ENCODE measurements at regions not wholly inside any gene's neighbourhood (a gene's known extent, or its start where the extent isn't known, plus 50 kb on each side); places are given as distances from the start of the nearest gene placed in this dataset.

- no peak overlapping the region for H3K9ac ChIP-seq
- peaks cover 4 to 28% (median 25%) of the 10 kb centered on the region in 11 experiments; a peak in 19 of 22 replicates for H3K9me3 ChIP-seq (replicated peaks in 1 of 11)
- H3K36me3 ChIP-seq: no peaks in the 10 kb centered on the region; a peak in 1 of 22 replicates
- H3K27ac ChIP-seq: no peak overlapping the region
- TF ChIP-seq Cebpa-rat (IDR thresholded peaks at IDR 0.05): no peak
- H3K4me1 ChIP-seq: peaks cover 0 to 32% (median 5%) of the 10 kb centered on the region in 10 experiments; a peak in 10 of 20 replicates
- no peak overlapping the region for H3K4me3 ChIP-seq
- no peaks in the 10 kb centered on the region for H4K20me1 ChIP-seq
- no peaks in the 10 kb centered on the region for H3K27me3 ChIP-seq
- H3K4me2 ChIP-seq: no peak overlapping the region
These were observed 92.7 kb downstream of the TOMM20 start for GRCh38 chr1:235035928-235036327.

- peaks cover 0 to 20% (median 0%) of the 10 kb centered on the region in 10 experiments; a peak in 4 of 20 replicates for H3K4me1 ChIP-seq
- H3K9ac ChIP-seq: no peak overlapping the region
- no peak for TF ChIP-seq Cebpa-rat (IDR thresholded peaks at IDR 0.05)
These were observed 97.6 kb downstream of the TOMM20 start for GRCh38 chr1:235030919-235031596.

DNA sequence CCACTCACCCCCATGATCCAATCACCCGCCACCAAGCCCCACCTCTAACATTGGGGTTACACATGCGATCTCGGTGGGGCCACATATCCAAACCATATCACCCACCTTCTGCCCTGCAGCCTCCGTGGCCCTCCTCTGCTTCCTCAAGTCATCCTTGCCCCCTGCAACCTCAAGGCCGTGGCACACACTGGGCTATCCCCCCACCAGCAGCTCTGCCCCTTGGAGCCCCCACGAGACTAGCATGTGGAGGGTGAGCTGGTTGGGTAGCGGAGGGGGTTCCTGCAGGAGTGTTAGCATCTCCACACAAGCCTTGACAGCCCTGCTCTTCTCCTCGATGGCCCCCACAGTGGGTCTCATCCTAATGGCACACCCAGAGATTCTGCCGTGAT lies 100.8 kb downstream of the TOMM20 start:
- H4K20me1 ChIP-seq: no peaks in the 10 kb centered on the region
- H3K27me3 ChIP-seq: no peaks in the 10 kb centered on the region
- TF ChIP-seq Cebpa-rat (IDR thresholded peaks at IDR 0.05): no peak
- no peak overlapping the region for H3K4me2 ChIP-seq
- H3K27ac ChIP-seq: no peak overlapping the region
- no peaks in the 10 kb centered on the region for H3K36me3 ChIP-seq
- H3K9ac ChIP-seq: no peak overlapping the region
- H3K4me1 ChIP-seq: peaks cover 19 to 31% (median 28%) of the 10 kb centered on the region in 10 experiments
- H3K9me3 ChIP-seq (replicated peaks in 1 of 11): peaks cover 5 to 21% (median 10%) of the 10 kb centered on the region in 11 experiments; a peak in 14 of 22 replicates
- H3K4me3 ChIP-seq: no peak overlapping the region

More at GRCh38 chr1:235030919-235031596, 97.6 kb downstream of the TOMM20 start:
- no peaks in the 10 kb centered on the region for H4K20me1 ChIP-seq
- H3K27me3 ChIP-seq: no peaks in the 10 kb centered on the region
- no peaks in the 10 kb centered on the region for H3K36me3 ChIP-seq
- H3K4me2 ChIP-seq: no peak overlapping the region
- no peak overlapping the region for H3K4me3 ChIP-seq
- no peak overlapping the region for H3K27ac ChIP-seq
- H3K9me3 ChIP-seq (replicated peaks in 1 of 11): peaks cover 5 to 21% (median 10%) of the 10 kb centered on the region in 11 experiments; a peak in 14 of 22 replicates

DNA sequence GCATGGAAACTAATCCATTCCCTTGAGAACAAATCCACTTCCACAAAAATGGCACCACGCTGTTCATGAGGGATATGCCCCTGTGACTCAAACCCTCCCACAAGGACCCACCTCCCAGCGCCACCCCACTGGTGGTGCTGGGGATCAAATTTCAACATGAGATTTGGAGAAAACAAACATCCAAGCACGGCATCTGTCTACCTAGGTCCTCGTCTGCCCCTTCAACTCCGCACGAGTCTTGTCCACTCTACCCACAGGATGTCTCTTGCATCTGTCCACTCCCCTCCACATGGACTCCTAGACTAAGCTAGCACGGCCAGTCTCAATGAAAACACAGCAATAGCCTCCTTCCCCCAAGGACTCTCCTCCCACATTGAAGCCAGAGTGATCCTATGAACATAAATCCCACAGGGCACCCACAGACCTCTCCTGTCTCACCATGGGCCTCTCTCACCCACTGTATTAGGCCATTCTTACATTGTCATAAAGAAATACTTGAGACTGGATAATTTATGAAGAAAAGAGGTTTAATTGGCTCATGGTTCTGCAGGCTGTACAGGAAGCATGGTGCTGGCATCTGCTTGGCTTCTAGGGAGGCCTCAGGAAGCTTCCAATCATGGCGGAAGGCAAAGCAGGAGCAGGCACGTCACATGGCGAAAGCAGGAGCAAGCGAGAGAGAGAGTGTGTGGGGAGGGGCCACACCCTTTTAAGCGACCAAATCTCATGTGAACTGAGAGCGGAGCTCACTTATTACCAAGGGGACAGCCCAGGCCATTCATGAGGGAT lies 101.4 kb downstream of the TOMM20 start:
- Histone ChIP-seq H3K4me2 (no peak overlapping the region), H4K20me1 (no peaks in the 10 kb centered on the region), H3K4me3 (no peak overlapping the region), H3K4me1 (peaks cover 25 to 37% (median 34%) of the 10 kb centered on the region in 10 experiments), H3K36me3 (no peaks in the 10 kb centered on the region), H3K27ac (no peak overlapping the region), H3K9me3 (replicated peaks in 1 of 11) (peaks cover 5 to 21% (median 10%) of the 10 kb centered on the region in 11 experiments; a peak in 14 of 22 replicates), H3K9ac (no peak overlapping the region), H3K27me3 (no peaks in the 10 kb centered on the region)
- no peak for TF ChIP-seq Cebpa-rat (IDR thresholded peaks at IDR 0.05)

GRCh38 chr1:235025422-235025984 lies 103.1 kb downstream of the TOMM20 start:
- H3K9me3 ChIP-seq (replicated peaks in 1 of 11): peaks cover 5 to 21% (median 10%) of the 10 kb centered on the region in 11 experiments; a peak in 14 of 22 replicates
- no peaks in the 10 kb centered on the region for H3K36me3 ChIP-seq
- H3K9ac ChIP-seq: peak overlapping the region in 4 of 11 experiments; percentile 14 to 54 (median 35); a peak in 6 of 22 replicates
- no peak for TF ChIP-seq Cebpa-rat (IDR thresholded peaks at IDR 0.05)
- H4K20me1 ChIP-seq: no peaks in the 10 kb centered on the region
- peak overlapping the region; percentile 3 to 75 (median 67); a peak in 19 of 22 replicates for H3K4me2 ChIP-seq
- peaks cover 32 to 42% (median 40%) of the 10 kb centered on the region in 10 experiments for H3K4me1 ChIP-seq
- H3K27ac ChIP-seq: peak overlapping the region in 7 of 11 experiments; percentile 6 to 68 (median 56); a peak in 9 of 22 replicates
- H3K4me3 ChIP-seq: no peak overlapping the region
- H3K27me3 ChIP-seq: no peaks in the 10 kb centered on the region

DNA sequence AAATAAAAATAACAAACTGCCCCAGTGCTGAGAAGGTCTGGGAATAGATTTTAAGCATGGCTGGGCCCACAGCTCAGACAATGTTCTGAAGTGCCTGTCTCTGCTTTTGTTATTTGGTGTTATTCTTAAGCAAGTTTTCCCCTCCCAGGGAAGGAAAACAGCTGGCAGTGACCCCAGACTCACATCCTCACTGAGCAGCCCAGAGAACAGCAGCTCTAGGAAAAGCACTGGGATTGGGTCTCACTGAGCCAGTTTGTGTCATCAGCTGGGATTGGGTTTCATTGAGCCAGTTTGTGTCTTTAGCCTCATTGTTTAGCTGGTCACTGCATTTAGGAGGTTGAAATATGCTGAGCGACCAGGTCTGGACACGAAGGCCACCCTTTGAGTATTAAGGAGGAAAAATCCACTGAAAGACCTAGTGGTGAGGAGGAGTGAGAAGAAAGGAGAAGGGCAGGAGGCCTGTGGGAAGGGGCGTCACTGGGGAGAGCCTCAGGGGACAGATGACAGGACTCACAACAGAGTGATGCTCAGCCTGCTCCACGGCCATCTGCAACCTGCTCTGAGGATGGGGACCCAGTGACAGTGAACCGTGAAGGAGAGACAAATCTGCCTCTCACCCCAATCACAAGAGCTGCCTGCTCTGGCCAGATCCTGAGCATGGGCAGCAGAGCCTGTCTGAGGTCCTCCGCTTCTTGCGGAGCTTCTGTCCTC lies 103.8 kb downstream of the TOMM20 start:
- no peaks in the 10 kb centered on the region for H3K36me3 ChIP-seq
- no peak overlapping the region for H3K4me3 ChIP-seq
- H3K4me2 ChIP-seq: peak overlapping the region; percentile 12 to 75 (median 67); a peak in 20 of 22 replicates
- H3K4me1 ChIP-seq: peaks cover 32 to 42% (median 40%) of the 10 kb centered on the region in 10 experiments
- H4K20me1 ChIP-seq: no peaks in the 10 kb centered on the region
- peak overlapping the region in 7 of 11 experiments; percentile 6 to 68 (median 56); a peak in 9 of 22 replicates for H3K27ac ChIP-seq
- peaks cover 5 to 21% (median 10%) of the 10 kb centered on the region in 11 experiments; a peak in 14 of 22 replicates for H3K9me3 ChIP-seq (replicated peaks in 1 of 11)
- no peaks in the 10 kb centered on the region for H3K27me3 ChIP-seq
- no peak for TF ChIP-seq Cebpa-rat (IDR thresholded peaks at IDR 0.05)
- peak overlapping the region in 4 of 11 experiments; percentile 28 to 54 (median 42); a peak in 7 of 22 replicates for H3K9ac ChIP-seq

DNA sequence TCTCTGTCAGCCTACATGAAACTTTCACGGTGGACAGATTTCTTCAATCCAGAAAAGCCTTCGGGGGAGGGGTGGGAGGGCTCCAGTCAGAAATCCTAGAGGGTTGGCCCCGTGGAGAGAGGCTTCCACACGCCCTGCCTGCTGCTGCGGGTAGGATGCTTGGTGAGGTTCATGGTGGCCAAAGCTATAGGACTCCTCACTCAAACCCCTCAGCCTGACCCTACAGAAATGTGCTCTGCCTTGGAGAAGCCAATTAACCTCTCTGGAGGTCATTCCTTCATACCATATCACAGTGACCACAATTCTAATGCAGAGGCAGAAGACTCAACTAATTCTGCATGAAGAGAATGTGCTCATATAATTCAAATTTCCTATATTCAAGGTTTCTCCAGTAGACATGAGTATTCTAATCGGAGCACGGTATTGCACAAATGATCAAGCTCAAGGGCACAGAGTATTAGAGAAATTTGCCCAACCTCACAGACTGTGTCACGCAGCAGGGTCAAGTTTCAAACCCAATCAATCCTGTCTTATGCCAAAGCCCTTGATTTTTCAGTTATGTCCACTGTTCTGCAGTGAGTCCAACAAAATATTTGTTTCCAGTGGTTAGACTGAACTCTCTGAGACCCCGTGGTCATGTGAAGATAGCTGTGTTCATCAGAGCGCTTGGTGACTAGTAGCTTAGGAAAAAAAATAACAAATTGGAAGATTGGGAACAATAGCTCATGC lies 104.8 kb downstream of the TOMM20 start:
- peaks cover 38 to 47% (median 41%) of the 10 kb centered on the region in 10 experiments for H3K4me1 ChIP-seq
- H4K20me1 ChIP-seq: no peaks in the 10 kb centered on the region
- no peak overlapping the region for H3K4me3 ChIP-seq
- TF ChIP-seq Cebpa-rat (IDR thresholded peaks at IDR 0.05): no peak
- H3K27ac ChIP-seq: peak overlapping the region in 3 of 11 experiments; percentile 56 to 58 (median 57); a peak in 5 of 22 replicates
- peaks cover 5 to 21% (median 10%) of the 10 kb centered on the region in 11 experiments; a peak in 14 of 22 replicates for H3K9me3 ChIP-seq (replicated peaks in 1 of 11)
- H3K9ac ChIP-seq: no peak overlapping the region
- peak overlapping the region; percentile 18 to 75 (median 67); a peak in 21 of 22 replicates for H3K4me2 ChIP-seq
- no peaks in the 10 kb centered on the region for H3K36me3 ChIP-seq
- no peaks in the 10 kb centered on the region for H3K27me3 ChIP-seq
